ENCODE measurements at regions not wholly inside any gene's neighbourhood (a gene's known extent, or its start where the extent isn't known, plus 50 kb on each side); places are given as distances from the start of the nearest gene placed in this dataset.
"Not testable (repeated sequence)": the region's sequence is repeated elsewhere in the genome, so short reads cannot be mapped to it uniquely, and the experiment has no call there.

GRCh38 chr2:238502088-238502810, 75.5 kb downstream of the ASB1 start:
- DNase-seq: no peak

DNA sequence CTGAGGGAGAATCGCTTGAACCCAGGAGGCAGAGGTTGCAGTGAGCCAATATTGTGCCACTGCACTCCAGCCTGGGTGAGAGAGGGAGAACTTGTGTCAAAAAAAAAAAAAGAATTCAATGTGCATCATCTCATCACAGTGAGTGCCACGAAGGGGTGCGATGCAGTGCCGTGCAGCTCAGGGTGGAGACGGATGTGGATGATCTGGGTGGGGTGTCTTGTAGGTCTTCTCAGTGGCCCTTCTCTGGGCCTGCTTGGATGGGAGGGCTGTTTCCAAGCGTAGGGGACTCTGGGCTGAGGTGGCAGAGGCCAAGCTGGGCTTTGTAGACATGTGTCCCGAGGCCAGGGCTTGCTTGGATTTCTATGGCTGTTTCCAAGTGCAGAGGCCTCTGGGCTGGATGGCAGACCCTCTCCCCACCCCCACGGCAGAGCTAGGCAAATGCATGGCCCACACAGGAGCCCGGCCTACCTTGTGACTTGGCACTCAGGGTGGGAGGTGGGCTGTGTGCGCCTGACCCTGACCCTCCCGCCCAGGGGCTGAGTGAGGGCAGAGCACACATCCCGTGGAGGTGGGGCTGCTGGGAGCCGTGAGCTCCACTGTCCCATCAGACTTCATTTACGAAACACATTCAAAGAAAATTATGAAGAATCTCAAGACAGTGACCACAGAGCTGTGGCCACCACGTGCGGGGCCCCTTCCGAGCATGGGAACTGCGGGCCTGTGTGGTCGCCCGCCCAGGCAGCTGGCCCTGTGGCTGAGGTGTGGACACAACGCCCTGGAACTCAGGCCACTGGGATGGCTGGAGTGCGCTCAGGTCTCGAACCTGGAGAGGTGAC, 76.4 kb downstream of the ASB1 start:
- DNase-seq: no peak

GRCh38 chr2:238504181-238504931, 77.6 kb downstream of the ASB1 start:
- no peak for DNase-seq

- DNase-seq: no peak
Measured at GRCh38 chr2:238505119-238505891, 78.6 kb downstream of the ASB1 start.

DNA sequence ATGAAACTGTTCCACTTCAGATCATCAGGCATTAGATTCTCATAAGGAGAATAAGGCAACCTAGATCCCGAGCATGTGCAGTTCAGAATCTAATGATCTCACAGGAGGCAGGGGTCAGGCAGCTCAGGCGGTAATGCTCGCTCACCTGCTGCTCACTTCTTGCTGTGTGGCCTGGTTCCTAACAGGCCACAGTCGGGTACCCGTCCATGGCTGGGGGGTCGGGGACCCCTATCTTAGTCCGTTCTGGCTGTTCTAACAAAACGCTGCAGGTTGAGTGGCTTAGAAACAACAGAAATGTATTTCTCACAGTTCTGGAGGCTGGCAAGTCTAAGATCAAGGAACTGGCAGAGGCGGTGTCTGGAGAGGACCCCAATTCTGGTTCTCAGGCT, 79.2 kb downstream of the ASB1 start:
- DNase-seq: no peak

DNA sequence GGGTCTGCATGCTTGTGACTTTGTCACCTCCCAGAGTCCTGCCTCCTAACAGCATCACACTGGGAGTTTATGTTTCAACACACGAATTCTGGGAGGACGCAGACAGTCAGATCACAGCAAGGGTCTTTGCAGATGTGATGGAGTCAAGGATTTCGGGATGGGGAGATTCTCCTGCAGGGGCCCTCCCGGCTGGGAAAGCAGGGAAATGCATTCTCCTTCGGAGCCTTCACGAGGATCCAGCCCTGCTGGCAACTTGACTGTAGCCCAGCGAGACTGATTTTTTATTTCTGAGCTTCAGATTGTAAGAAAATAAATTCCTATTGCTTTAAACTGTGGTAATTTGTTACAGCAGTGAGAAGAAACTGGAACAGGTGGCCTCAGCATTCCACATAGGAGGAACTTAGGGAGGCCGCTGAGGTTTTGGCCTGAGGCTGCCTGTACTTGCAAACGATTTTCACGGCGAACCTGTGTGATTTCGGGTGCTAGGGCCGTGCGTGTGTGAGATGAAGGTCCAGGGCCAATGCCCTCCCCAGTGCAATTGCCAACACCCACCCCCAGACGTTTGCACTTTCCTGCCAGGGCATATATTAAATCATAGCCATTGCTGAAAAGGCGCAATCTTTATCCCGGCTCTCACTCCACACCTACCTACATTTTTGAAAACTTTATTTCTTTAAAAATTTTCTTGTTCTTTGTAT, 79.8 kb downstream of the ASB1 start:
- no peak for DNase-seq

DNA sequence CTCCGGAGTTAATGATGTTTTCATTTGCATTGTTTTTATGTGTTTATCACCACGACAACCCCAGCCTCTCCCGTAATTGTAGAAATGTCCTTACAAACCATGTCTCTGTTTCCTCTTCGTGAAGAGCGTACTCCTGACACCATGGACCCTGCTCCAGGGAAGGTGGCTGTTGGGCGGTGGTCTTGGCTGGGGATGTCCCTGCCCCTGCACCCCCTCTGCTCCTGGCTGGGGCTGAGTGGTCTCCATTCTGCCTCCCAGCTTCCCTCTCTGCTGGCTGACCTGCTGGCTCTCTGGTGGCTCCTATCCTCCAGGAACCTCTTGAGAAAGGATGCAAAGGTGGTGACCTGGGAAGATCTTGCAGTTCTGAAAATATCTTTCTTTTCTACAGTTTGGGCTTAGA, 81.1 kb downstream of the ASB1 start:
- no peak for DNase-seq

DNA sequence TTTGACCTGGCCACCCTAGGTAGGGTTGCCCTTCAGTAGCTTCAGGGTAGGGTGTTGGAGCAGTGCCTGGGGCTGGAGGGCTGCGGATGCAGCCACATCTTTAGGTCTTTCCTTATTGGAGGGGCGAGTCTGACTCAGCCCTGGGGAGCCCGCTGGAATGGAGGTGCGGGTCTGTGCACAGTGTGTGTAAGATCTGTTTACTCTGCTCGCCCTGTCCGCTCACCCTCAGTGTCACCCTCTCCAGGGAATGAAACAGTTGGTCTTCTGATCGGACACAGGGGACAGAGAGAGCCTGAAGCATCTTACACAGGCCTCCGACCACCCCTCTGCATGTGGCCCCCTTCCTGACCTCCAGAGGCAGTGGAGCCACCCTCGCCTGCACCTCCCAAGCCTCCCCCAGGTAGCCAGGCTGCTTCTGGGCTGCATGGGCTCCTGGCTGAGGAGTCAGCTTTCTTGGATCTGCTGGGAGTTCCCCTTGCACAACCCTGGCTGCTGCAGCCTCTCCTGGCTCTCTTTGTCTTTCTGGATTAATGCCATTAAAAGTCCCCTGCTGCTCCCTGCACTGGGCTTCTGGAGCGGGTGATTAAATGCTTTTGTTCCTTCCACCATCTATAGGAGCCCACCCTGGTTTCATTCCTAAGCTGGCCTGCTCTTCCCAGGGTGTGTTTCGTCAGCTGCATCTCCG, 82.6 kb downstream of the ASB1 start:
- DNase-seq: peak; percentile 76

DNA sequence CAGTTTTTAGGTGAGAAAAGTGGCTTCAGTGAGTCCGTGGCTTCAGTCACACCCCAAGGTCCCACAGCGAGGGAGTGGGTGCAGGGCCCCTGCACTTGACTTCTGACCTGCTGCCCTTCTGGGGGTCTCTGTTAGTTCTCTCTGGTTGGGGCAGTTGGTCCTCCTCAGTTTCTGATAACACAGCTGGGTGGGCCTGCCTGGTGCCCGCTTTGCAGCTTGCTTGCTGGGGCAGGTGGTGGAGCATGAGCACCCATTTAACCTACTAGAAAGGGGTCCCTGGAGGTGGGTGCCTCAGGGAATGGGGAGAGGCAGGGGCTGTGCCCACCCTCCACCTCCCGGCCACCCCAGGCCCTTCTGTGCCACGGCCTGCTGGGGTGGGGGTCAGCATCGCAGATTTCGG, 83.2 kb downstream of the ASB1 start:
- DNase-seq: no peak

DNA sequence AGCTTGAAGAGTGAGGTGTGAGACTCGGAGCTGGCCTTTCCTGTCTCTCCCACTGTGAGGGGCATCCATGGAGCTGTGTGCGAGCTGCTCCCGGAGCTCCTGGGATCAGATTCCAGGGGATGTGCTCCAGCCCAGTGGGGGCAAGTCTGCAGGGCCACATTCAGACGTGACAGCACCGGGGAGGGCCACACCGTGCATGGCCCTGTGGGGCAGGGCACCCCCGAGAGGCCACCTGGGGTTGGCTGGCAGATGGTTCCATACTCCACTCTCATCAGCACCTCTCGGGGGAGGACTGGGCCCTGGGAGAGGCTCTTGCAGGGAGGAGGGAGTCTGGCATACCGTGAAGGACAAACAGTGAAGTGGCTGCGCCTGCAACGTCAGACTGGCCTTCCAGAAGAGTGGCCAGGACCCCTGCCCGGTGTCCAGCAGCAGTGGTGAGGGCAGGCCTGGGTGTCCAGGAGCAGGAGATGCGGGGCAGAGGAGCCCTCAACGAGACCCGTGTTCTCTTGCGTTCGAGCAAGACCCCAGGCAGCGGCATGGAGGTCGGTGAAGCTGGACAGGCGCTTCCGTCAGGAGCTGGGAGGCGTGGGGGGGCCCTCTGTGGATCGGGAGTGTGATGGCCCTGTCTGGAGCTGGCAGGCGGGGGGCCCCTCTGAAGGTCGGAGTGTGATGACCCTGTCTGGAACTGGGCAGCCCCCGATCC, 84.3 kb downstream of the ASB1 start:
- DNase-seq: no peak

- no peak for DNase-seq
Measured at GRCh38 chr2:238511614-238511950, 84.9 kb downstream of the ASB1 start.

DNA sequence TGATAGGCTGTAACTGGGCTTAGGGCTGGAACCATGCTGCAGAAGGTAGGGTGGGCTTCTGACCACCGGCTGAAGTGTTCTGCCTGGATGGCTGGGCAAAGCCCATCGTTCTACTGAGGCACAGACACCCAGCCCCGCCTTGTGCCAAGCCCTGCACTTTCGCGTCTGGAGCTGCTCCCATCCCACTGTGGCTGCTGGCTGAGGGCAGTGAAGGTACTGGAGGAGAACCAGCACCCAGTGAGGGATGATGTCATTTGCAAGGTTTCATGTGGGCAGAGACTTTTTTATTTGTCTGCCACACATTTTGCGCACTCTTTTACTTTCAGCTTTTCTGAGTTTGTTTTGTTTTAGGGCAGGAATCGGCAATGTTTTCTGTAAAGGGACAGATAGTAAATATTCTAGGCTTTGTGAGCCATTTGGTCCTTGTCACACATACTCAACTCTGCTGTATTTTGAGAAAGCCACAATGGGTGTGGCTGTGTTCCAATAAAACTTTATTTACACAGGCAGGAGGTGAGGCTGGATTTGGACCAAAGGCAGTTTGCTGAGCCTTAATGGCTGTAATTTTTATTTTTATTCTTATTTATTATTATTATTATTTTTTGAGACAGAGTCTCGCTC, 85.6 kb downstream of the ASB1 start:
- no peak for DNase-seq

- no peak for DNase-seq
Measured at GRCh38 chr2:238513346-238513745, 86.6 kb downstream of the ASB1 start.

DNA sequence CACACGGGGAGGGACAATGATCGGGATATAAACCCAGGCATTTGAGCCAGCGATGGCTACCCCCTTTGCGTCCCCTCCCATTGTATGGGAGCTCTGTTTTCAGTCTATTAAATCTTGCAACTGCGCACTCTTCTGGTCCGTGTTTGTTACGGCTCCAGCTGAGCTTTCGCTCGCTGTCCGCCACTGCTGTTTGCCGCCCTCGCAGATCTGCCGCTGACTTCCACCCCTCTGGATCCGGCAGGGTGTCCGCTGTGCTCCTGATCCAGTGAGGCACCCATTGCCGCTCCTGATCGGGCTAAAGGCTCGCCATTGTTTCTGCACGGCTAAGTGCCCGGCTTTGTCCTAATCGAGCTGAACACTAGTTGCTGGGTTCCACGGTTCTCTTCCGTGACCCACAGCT, 87.3 kb downstream of the ASB1 start:
- DNase-seq: not testable (repeated sequence)

DNA sequence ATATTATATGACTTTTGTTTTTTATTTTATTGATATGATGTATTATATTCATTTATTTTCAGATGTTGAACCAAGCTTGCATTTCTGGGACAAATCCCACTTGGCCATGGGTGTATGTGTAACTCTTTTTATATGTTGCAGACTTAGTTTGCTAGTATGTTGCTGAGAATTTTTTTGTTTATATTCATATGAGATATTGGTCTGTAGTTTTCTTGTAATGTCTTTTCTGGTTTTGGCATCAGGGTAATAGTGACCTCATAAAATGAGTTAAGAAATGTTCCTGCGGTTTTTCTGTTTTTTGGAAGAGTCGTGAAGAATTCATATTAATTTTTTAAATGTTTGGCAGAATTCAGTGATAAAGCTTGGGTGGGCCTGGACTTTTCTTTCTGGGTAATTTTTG, 88.7 kb downstream of the ASB1 start:
- DNase-seq: no peak

- no peak for DNase-seq
Measured at GRCh38 chr2:238517209-238517608, 90.5 kb downstream of the ASB1 start.

DNA sequence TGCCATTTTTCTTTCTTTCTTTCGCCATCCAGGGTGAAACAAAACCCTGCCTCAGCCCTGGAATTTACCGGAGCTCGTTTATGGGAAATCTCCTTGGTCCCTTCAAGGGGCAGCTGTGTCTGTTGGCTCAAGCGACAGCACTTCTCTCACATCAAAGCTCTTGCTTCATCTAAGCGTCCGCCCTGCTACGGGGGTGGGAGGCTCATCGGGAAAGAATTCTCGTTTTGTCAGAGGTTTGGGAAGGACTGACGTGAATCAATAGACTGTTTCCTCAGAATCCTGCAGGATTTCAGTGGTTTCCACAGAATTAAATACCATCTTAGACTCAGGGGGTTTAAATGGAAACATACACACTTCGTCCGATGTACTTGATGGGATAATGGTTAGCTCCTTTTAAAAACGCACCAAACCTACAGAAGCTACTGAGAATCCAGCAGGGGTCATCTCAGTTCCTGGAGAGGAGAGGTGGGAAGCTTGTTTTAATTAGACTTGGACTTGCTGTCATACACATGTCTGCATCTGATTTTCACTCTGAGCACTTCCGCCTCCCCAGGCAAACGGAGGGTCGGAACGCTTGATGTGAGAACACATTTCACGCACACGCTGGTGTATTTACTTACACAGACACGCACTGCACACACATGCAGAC, 91.6 kb downstream of the ASB1 start:
- DNase-seq: no peak

DNA sequence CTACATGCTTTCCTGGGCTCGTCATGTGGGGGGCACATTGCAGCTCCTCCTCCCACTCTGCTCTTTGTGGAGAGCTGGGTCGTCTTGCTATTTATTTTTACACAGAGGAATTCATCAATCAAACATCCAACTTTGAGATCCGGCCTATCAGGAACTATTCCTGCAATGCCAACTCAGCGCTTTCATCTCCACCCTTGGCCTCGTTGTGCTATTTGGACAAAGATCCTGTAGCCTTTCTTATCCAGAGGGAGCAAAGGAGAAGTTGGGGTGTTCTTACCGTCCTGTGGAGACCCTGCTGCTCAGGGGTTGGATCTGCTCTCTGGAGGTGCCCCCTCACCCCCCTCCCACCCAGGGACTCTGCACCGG, 92.1 kb downstream of the ASB1 start:
- DNase-seq: no peak

GRCh38 chr2:238520359-238520886, 93.7 kb downstream of the ASB1 start:
- no peak for DNase-seq

DNA sequence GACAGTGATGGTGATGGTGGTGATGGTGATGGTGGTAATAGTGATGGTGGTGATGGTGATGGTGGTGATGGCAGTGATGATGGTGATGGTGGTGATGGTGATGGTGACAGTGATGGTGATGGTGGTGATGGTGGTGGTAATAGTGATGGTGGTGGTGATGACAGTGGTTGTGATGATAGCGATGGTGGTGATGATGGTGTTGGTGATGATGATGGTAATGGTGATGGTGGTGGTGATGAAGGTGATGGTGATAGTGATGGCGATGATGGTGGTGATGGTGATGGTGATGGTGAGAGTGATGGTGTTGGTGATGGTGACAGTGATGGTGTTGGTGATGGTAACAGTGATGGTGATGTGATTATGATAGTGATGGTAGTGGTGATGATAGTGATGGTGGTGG, 94.3 kb downstream of the ASB1 start:
- DNase-seq: no peak
